ENCODE measurements at regions not wholly inside any gene's neighbourhood (a gene's known extent, or its start where the extent isn't known, plus 50 kb on each side); places are given as distances from the start of the nearest gene placed in this dataset.

- no peak for TF ChIP-seq POLR2A (IDR thresholded peaks at IDR 0.05)
- no peak for TF ChIP-seq CTCF (IDR thresholded peaks at IDR 0.05)
These were observed 64.9 kb upstream of the DAAM1 start for GRCh38 chr14:59123531-59123930.

All from Peyer's patch (tissue), 4 donors.